Stimulated activated CD4-positive, alpha-beta T cell treated with anti-CD3 and anti-CD28 coated beads, Interleukin-15, amount 100 ng/mL, for 48 hours (primary cell): ENCODE measurements at regions not wholly inside any gene's neighbourhood (a gene's known extent, or its start where the extent isn't known, plus 50 kb on each side); places are given as distances from the start of the nearest gene placed in this dataset.
"Not testable (repeated sequence)": the region's sequence is repeated elsewhere in the genome, so short reads cannot be mapped to it uniquely, and the experiment has no call there.

Source experiments
- DNase-seq, 2 donors: peaks; one replicate each; pipeline ENCODE4 v3.0.0-alpha.2; 2020; ENCODE audit warnings: low read depth in 2 of 2

DNA sequence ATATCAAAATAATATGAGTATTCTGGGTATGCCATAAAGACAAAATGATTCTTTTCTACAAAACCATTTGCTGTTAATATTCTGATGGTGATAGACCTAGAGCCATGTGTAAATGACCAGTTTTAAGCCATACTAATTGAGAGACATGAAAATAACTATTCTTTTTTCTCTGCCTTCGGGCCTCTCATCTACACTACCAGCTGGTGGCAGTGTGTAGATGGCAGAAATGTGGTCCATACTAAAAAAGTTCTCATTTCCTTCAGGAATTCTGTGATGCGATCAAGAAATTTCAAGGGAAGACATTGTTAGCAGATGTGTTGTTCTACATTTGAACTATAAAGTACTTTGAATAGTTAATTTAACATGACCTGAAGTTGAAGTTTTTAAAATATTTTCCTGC is 485.2 kb downstream of the TRIB2 start:
- DNase-seq, result no peak

DNA sequence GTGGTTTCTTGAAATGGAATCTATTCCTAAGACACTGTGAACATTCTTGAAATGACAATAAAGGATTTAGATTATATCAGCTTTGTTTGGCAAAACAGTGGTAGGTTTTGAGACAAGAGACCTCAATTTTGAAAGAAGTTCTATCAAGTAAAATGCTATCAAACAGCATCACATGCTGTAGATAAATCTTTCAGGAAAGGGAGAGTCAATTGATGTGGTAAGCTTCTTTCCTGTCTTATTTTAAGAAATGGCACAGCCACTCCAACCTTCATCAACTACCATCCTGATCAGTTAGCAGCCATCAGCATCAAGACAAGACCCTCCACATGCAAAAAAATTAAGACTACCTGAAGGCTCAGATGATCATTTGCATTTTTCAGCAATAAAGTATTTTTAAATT is 495.4 kb downstream of the TRIB2 start:
- no peak for DNase-seq

DNA sequence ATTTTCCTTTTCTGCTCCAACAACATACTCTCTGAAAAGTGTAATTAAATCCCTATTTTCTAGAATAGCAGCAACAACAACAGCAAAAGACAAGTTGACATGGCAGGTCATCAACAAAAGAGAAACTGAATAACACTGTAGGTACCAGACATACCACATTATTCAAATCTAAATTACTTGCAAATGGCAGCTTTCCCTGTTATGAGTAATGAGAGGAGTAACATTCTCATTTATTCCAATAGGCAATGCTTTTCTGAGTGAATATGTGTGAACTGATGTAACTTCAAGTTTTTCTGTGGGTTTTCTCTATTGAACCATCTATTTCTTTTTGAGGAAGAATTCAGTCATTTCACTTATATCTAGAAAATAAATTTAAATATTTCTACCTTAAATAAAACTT is 501.5 kb downstream of the TRIB2 start:
- no peak for DNase-seq

DNA sequence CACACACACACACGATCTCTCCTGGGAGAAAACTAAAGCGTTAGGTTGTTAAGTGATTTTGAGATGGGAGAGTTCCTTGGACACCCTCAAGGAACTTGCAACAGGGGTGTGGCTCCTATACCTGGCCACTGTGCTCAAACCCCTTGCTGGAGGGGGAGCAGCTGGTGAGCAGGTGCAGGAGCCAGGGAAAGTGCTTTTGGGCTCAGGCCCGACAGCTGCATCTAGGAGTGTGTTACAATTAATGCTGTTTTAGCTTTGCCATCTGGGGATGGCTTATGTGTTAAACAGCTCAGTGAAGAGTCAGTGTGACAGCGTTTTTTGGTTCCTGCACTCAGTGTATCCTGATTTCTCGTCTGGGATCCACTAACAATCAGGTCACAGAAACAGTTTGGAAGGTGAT is 510.8 kb downstream of the TRIB2 start:
- no peak for DNase-seq

DNA sequence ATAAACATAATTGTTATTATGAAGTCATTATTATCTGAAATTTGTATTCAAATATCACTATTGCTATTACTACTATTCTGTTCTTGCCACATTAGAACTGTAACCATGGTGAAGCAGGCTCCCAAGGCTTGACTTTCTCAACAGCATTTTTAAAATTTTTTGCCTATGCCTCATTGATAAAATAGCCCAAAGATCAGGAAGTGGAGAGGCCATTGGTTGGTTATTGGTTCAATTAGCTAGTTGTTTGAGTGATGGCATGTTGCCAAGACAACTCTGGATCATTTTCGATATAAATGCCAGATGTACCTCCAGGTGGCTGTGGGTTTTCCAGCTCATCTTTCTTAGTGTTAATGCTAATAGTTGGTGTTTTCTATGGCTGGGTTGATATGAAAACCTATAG is 513.5 kb downstream of the TRIB2 start:
- no peak for DNase-seq

DNA sequence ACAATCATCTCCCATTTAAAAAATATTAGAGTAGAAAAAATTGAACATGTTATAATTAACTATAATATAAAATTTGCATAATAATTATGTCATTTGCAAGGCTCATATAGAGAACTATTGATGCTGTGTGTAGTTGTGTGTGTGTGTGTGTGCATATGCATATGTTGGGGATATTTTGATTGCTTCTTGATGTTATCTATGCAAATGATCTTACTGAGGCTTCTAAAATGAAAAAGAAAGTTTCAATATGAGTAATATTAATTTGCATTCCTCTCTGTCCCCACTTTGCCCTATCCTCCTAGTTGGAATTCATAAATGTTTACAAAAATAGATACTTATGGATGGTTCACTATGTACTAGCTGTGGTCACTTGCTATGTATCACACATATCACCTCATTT is 523.3 kb downstream of the TRIB2 start:
- DNase-seq, result no peak

DNA sequence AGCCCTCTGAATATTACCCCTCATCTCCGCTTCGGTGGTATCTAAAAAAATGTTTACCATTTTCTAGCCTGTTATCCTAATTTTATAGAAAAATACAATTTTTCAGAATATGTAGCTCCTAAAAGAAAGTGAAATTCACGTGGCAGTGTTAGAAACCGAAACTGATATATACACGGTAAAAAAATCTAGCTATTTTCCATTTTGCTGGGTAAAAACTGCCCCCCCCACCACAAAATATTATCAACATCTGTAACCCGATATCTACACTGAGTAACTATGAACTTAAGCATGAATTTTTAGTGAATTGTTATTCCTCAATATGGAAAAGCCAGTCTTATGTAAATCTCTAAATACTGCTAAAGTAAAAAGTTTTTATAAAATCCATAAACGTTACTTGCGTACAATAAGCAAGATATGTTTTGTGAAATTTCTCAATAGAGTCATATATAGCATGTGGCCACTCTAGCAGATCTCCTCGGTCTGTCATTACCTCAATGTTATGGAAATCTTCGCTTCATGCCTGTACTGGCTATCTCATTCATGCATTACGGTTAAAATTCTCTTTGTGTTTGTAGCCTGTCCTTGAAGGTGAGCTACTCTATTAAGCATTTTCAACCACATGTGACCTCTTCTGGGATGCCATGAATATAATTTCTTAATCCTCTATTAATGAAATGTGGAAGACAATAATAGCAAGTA is 524.2 kb downstream of the TRIB2 start:
- no peak for DNase-seq

DNA sequence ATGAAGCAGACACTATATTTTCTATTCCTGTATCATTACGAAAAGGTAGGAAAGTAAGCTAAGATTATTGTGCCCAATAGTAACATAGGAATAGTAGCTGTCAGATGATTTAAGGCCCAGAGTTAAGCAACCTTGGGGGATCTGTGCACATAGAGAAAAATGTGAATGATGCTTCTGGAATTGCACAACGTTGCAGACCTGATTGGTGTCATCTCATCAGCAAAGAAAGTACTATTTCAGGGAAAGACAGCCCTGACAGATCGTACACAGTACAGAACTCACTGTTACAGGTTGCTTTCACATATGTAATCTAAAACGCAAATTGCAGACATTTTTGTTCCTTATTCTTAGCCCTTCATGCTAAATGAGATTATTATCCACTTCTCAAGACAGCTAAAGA is 535.9 kb downstream of the TRIB2 start:
- no peak for DNase-seq

DNA sequence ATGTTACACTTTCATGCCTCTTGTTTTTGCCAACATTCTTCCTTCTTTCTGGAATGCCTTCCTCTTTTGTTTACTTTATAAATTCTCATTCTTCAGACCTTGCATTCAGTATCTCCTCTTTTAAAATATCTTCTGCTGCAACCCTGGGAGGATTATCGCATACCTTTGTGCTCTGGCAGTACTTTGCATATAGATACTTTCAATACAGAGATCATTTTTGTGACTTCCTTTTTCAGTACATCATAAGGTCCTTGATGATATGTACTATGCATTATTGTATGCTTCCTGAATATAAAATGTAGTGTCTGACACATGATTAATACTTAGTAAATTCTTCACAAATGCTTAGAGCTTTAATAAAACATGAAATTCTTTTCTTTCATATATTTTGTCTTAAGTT is 538.7 kb downstream of the TRIB2 start:
- no peak for DNase-seq

DNA sequence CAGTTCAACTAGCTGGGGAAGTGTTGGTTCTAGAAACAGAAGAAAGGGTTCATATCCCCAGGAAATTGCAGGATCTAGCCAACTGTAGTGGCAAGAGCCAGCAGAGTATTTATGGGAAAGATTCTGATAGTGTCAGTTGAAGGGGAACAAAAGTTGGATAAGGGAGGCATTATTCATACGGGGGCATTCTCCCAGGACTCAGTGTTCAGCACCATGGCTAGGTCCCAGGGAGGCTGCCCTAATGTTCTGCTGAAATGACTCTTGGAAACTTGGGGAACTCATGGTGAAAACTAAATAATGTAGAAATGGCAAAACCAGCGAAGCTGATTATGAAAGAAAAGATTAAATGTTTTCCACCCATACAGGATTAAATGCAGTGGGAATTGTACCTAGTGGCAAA is 543.7 kb downstream of the TRIB2 start:
- no peak for DNase-seq

DNA sequence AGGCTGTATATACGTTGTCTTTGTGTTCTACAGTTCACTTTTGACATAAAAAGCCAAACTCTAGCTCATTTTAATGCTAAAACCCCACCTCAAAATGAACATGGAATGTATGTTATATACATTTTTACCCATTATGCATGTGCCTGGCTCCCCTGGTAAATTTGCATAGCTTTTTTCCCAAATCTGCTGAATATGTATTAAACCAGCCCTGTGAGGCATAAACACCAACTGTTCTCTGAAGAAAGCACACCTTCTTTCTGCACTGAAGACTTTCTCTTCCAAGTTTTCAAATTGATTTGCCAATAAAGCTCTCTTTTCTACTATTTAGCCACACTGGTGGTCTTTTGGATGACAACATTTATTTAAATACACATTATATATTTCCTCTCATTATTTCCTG is 549.4 kb downstream of the TRIB2 start:
- no peak for DNase-seq

DNA sequence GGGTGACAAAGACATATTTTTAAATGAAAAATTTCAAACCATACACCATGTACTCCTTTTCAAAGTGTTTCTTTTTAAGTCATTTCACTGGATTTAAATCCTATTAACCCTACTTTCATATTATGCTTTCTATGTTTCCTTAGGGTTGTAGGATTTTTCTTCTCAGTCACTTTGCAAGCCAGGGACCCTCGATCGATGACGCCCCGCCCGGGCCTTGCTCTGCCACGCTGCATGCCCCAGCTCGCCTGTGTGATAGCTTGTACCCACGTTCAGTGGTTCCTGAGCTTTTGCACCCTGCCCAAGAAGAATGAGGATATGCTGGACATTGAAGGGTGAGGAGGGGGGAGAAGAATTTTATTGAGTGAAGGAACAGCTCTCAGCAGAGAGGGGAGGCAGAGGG is 568.0 kb downstream of the TRIB2 start:
- DNase-seq, result no peak

DNA sequence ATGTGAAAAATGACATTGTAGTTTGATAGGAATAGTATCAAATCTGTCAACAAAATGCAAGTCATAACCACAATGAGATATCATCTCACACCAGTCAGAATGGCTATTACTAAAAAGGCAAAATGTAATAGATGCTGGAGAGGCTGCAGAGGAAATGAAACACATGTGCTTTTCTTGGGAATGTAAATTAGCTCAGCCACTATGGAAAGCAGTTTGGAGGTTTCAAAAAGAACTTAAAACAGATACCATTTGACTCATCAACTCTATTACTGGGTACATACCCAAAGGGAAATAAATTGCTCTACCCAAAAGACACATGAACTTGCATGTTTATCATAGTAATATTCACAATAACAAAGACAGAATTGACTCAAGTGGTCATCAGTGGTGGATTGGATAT is 572.6 kb downstream of the TRIB2 start:
- no peak for DNase-seq

DNA sequence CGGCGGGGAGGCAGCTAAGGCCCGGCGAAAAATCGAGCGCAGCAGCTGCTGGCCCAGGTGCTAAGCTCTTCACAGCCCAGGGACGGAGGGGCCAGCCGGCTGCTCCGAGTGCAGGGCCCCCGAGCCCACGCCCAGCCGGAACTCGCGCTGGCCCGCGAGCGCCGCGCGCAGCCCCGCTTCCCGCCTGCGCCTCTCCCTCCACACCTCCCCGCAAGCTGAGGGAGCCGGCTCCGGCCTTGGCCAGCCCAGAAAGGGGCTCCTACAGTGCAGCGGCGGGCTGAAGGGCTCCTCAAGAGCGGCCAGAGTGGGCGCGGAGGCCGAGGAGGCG is 591.7 kb downstream of the TRIB2 start:
- not testable (repeated sequence) for DNase-seq

DNA sequence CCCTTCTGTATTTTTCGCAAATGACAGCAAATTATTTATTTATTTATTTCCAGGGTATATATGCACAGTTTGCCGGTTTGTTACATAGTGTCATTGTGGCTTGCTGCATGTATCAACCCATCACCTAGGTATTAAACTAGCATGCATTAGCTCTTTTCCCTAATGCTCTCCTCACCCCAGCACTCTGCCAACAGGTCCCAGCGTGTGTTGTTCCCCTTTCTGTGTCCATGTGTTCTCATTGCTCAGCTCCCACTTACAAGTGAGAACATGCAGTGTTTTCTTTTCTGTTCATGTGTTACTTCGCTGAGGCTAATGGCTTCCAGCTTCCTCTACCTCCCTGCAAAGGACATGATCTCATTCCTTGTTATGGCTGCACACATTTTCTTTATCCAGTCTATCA is 592.3 kb downstream of the TRIB2 start:
- no peak for DNase-seq

DNA sequence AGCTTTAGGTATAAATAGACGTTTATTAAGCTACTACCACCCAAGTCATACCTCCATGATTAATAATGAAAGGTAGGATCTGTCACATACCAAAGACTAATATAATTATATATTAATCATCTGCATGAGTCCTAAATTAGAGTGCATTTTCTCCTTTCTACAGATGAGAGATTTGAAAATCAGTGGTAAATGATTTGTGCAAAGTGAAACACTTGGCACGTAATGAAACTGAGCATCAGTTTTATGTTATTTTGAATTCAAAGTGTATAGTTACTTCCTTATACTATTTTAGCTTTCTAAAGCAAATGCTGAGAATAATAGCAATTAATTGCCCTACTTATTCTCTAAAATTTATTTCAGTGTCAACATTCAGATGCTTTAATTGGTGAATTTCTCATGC is 615.3 kb downstream of the TRIB2 start:
- no peak for DNase-seq

DNA sequence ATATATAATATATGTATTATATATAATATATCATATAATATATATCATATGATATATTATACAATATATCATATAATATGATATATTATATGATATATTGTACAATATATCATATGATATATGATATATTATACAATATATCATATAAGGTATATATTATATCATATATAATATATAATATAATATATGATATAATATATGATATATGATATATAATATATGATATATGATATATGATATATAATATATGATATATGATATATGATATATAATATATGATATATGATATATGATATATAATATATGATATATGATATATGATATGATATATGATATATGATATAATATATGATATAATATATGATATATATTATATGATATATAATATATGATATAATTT is 617.3 kb downstream of the TRIB2 start:
- DNase-seq, result not testable (repeated sequence)

DNA sequence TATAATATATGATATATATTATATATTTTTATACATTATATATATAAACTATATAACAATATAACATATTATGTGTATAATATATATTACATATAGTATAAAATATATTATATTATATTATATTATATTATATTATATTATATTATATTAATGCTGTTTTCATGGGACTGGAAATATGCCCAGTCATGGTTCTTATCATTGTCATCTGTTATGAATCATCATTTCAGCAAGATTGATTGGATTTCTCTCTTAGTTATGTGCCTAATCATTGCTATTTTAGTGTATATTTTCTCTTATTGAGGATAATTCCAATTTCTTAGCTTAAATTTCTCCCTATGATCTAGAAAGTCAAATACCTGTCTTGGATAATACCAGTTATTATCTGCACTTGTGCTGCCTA is 617.8 kb downstream of the TRIB2 start:
- DNase-seq, result no peak

DNA sequence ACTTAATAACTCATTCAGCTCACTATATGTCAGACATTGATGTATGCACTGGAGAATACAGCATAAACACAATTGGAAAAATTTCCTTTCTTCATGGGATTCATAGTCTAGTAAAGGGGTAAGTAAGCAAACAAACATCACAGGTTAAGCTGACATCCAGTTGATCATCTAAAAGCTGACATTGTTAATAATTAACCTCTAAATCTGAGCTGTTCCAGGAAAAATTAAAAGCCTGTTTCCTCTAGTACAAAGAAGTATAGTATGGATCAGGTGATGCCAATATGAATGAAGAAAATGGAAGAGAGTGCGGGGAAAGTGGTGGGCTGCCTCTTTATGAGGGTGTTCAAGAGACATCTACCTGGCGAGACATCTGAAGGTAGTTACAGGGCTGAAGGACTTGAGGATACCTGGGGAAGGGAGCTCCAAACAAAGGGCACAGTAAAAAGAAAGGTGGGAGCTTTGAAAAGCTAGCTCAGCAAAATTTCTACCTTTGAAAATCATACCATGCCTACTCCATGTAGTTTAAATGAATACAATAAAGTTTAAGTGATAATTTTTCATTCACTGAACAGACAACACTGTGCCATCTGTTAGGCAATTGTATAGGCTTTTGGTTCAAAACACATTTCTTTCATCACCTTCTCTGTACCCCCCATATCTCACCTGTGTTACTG is 619.3 kb downstream of the TRIB2 start:
- DNase-seq, result no peak

DNA sequence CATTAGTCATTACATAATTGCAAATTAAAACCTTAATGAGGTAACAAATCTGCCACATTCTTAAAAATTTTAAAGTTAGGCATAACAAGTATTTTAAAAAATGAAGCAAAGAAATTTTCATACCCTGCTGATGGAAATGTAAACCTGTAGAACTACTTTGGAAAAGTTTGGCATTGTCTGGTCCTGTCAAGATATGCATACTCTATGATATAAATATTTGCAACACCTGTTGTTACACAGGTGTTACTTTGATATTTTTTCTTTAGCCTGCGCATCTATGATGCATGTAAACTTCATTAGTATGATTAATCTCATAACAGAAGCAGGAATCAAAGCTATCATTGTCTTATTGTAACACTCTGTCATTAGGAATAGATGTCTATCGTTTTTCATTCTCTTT is 634.3 kb downstream of the TRIB2 start:
- DNase-seq, result no peak

DNA sequence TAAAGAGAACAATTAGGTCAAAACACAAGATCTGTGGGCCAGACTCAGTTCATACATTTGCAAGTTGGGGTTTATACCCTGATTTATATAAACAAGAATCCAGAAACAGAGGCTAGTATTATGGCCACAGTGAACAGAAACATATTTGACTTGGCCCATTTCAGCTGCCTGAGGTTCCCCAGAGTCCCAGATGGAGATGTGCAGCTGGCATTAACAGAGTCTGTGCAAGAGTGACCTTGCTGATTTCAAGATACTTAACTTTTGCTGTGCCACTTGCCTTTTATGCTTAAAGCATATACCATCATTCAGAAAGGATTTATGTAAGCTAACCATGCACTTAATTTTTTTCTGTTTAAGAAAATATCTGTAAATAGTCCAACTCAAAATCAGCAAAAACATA is 636.3 kb downstream of the TRIB2 start:
- no peak for DNase-seq

DNA sequence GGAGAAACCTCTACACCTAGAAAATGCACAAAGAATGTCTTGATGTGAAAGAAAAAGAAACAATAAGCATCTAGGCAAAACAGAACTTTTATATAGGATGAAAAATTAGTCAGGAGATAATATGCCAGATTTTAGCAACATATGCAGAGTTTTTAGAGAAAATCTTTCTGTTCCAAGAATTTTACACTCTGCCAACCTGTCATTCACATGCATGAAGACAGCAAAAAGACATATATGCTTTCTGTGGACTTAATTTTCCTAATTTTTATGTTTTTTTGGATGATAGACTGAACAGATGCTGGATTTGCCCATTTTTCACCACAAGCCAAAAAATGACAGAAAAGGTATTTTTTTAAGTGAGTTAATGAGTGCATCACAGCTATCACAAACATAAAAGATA is 637.3 kb downstream of the TRIB2 start:
- DNase-seq, result no peak

DNA sequence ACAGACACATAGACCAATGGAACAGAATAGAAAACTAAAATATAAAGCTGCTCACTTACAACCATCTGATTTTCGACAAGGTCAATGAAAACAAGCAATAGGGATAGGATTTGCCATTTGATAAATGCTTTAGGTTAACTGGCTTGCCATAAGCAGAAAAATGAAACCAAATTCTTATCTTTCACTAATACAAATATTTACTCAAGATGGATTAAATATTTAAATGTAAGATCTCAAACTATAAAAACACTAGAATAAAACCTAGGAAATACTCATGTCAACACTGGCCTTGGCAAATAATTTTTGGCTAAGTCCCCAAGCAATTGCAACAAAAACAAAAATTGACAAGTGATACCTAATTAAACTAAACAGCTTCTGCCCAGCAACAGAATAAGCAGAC is 665.2 kb downstream of the TRIB2 start:
- DNase-seq, result not testable (repeated sequence)

DNA sequence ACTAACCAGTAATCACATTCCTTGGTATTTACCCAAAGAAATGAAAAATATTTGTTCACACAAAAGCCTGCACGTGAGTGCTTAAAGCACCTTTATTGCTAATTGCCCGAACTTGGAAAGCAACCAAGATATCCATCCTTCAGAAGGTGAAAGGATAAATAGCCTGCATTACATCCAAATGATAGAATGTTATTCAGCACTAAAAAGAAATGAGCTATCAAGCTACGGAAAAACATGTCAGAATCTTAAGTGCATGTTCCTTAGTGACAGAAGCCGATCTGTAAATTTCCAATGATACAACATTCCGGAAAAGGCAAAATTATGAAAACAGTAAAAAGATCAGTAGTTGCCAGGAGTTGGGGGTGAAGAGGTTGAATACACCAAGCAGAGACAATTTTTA is 672.4 kb downstream of the TRIB2 start:
- DNase-seq, result not testable (repeated sequence)
